Endodermal cell (in vitro differentiated cells): ENCODE measurements at regions not wholly inside any gene's neighbourhood (a gene's known extent, or its start where the extent isn't known, plus 50 kb on each side); places are given as distances from the start of the nearest gene placed in this dataset.

ENCODE experiments used
- DNase-seq: peaks from one replicate; pipeline ENCODE4 v3.0.0-alpha.2; 2017
- H3K27ac ChIP-seq: 2 replicates; pipeline ENCODE4 v1.5.1; 2013; ENCODE audit warnings: mild to moderate bottlenecking, low read depth, low read length, moderate library complexity
- H3K27me3 ChIP-seq: 2 replicates; pipeline ENCODE4 v1.6.1; 2013; ENCODE audit warnings: mild to moderate bottlenecking, low read length, moderate library complexity; ENCODE audit not compliant: insufficient read depth, control insufficient read depth, poor library complexity, severe bottlenecking
- H3K36me3 ChIP-seq: 2 replicates; pipeline ENCODE4 v1.7.0; 2013; ENCODE audit warnings: mild to moderate bottlenecking, low read length, moderate library complexity; ENCODE audit not compliant: control insufficient read depth, insufficient read depth
- H3K4me1 ChIP-seq: one replicate; pipeline ENCODE4 v1.7.0; 2013; ENCODE audit warnings: low read length; ENCODE audit not compliant: control insufficient read depth, insufficient read depth
- H3K4me3 ChIP-seq: 2 replicates; pipeline ENCODE4 v1.5.1; 2013; ENCODE audit warnings: mild to moderate bottlenecking, low read length, moderate library complexity
- H3K9ac ChIP-seq: 2 replicates; pipeline ENCODE4 v1.6.1; 2013; ENCODE audit warnings: mild to moderate bottlenecking, low read length, moderate library complexity; ENCODE audit not compliant: poor library complexity, severe bottlenecking; ENCODE audit errors: extremely low read depth
- H3K9me3 ChIP-seq: 2 replicates; pipeline ENCODE4 v1.6.1; 2013; ENCODE audit warnings: mild to moderate bottlenecking, low read length, moderate library complexity; ENCODE audit not compliant: control insufficient read depth
- H3K27ac Mint-ChIP-seq: 2 replicates; pipeline ENCODE4 v1.8.0; 2020; ENCODE audit warnings: mixed read lengths
- H3K27me3 Mint-ChIP-seq: 2 replicates; pipeline ENCODE4 v1.8.0; 2021; ENCODE audit warnings: mild to moderate bottlenecking, mixed read lengths; ENCODE audit not compliant: insufficient read depth
- H3K36me3 Mint-ChIP-seq: 2 replicates; pipeline ENCODE4 v1.8.0; 2020; ENCODE audit warnings: low read depth, mixed read lengths
- H3K4me1 Mint-ChIP-seq: 2 replicates; pipeline ENCODE4 v1.8.0; 2020; ENCODE audit warnings: mixed read lengths
- H3K4me3 Mint-ChIP-seq: 2 replicates; pipeline ENCODE4 v1.8.0; 2020; ENCODE audit warnings: mild to moderate bottlenecking, moderate library complexity, mixed read lengths
- H3K9me3 Mint-ChIP-seq: 2 replicates; pipeline ENCODE4 v1.8.0; 2020; ENCODE audit warnings: mild to moderate bottlenecking, mixed read lengths
- WGBS, 2 experiments: methylation state at CpG; one replicate each; pipeline versions ENCODE4 v1.1.5 to v1.1.7; 2013; ENCODE audit warnings: missing lambda C conversion rate in 2 of 2, mixed read lengths in 1 of 2; ENCODE audit not compliant: insufficient coverage in 1 of 2, insufficient read length in 1 of 2; 5-methylcytosine and 5-hydroxymethylcytosine counted together
- TF ChIP-seq, protein P1 (sequence below): fragments of 200-600 bp; sonication (generic); conservative IDR thresholded peaks from 2 replicates; pipeline ENCODE4 v1.5.0; 2021; ENCODE audit warnings: antibody characterized with exemption, mild to moderate bottlenecking

DNA sequence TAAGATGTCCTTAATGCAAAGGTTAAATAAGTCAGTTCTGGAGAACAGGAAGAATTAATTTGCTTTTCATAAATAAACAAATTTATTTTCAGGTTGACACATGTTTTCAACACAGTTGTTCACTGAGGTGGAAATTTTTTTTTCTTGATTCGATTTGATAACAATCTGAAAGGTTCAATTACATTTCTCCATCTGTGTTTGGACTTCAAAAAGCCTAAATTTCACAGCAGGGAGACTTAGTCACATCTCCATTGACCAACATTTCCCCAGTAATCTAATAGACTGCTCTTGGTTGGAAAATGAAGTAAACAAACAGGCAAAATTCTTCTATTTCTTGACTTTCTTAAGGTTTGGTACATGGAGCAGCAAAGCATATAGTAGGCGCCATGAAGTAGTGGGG, 134.9 kb upstream of the CPNE8 start:
- H3K4me1 Mint-ChIP-seq, result peaks cover 17% of the 10 kb centered on the region
- peaks cover 9% of the 10 kb centered on the region for H3K27me3 ChIP-seq
- H3K27me3 Mint-ChIP-seq, result no peaks in the 10 kb centered on the region
- H3K4me3 Mint-ChIP-seq, result no peak overlapping the region
- H3K36me3 Mint-ChIP-seq, result no peaks in the 10 kb centered on the region
- H3K9me3 ChIP-seq, result no peaks in the 10 kb centered on the region
- H3K9me3 Mint-ChIP-seq, result no peaks in the 10 kb centered on the region
- DNase-seq, result no peak
- H3K4me1 ChIP-seq, result peaks cover 11% of the 10 kb centered on the region
- no peak overlapping the region for H3K9ac ChIP-seq
- TF ChIP-seq, protein P1, sequence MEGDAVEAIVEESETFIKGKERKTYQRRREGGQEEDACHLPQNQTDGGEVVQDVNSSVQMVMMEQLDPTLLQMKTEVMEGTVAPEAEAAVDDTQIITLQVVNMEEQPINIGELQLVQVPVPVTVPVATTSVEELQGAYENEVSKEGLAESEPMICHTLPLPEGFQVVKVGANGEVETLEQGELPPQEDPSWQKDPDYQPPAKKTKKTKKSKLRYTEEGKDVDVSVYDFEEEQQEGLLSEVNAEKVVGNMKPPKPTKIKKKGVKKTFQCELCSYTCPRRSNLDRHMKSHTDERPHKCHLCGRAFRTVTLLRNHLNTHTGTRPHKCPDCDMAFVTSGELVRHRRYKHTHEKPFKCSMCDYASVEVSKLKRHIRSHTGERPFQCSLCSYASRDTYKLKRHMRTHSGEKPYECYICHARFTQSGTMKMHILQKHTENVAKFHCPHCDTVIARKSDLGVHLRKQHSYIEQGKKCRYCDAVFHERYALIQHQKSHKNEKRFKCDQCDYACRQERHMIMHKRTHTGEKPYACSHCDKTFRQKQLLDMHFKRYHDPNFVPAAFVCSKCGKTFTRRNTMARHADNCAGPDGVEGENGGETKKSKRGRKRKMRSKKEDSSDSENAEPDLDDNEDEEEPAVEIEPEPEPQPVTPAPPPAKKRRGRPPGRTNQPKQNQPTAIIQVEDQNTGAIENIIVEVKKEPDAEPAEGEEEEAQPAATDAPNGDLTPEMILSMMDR, result no peak
- 86 to 96% methylated on average over 1 to 2 of the region's 2 CpGs for WGBS, 2 experiments
- H3K4me3 ChIP-seq, result no peak overlapping the region
- no peak overlapping the region for H3K27ac ChIP-seq
- H3K27ac Mint-ChIP-seq, result no peak overlapping the region
- H3K36me3 ChIP-seq, result no peaks in the 10 kb centered on the region

- no peak overlapping the region for H3K4me3 ChIP-seq
- H3K4me1 ChIP-seq, result no peaks in the 10 kb centered on the region
- H3K27ac ChIP-seq, result no peak overlapping the region
- no peaks in the 10 kb centered on the region for H3K9me3 ChIP-seq
- Mint-ChIP-seq H3K27me3 (no peaks in the 10 kb centered on the region), H3K4me3 (no peak overlapping the region), H3K9me3 (no peaks in the 10 kb centered on the region), H3K36me3 (no peaks in the 10 kb centered on the region), H3K27ac (no peak overlapping the region), H3K4me1 (no peaks in the 10 kb centered on the region)
- H3K27me3 ChIP-seq, result peaks cover 7% of the 10 kb centered on the region
- no peaks in the 10 kb centered on the region for H3K36me3 ChIP-seq
- TF ChIP-seq, protein P1, result no peak
- WGBS, 2 experiments, result 100% methylated on average over 2 of the region's 2 CpGs
- DNase-seq, result no peak
- H3K9ac ChIP-seq, result no peak overlapping the region
These were observed 131.7 kb upstream of the CPNE8 start for GRCh38 chr12:39037115-39037514.

DNA sequence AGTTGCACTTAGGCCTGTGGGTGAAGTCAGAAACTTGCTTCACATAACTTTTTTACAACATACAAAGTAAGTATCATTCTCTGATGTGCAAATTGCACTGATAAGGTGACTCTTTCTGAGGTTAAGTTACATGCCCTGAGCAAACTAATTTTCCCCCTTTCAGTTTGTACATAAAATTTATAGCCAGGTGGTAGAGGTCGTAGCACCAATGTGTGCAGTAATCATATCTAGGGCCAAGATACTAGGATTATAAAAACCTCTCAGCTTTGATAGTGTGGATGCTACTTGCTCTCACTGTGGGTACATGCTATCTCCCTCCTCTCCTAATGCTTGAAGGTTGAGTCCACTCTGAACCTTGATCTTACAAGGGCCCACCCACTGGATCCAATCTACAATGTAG, 130.7 kb upstream of the CPNE8 start:
- H3K4me3 ChIP-seq, result no peak overlapping the region
- Mint-ChIP-seq H3K27ac (no peak overlapping the region), H3K4me3 (no peak overlapping the region), H3K27me3 (no peaks in the 10 kb centered on the region), H3K4me1 (peaks cover 5% of the 10 kb centered on the region), H3K36me3 (no peaks in the 10 kb centered on the region), H3K9me3 (no peaks in the 10 kb centered on the region)
- H3K9ac ChIP-seq, result no peak overlapping the region
- TF ChIP-seq, protein P1, result no peak
- no peaks in the 10 kb centered on the region for H3K27me3 ChIP-seq
- no peaks in the 10 kb centered on the region for H3K9me3 ChIP-seq
- H3K4me1 ChIP-seq, result no peaks in the 10 kb centered on the region
- no peak overlapping the region for H3K27ac ChIP-seq
- no peak for DNase-seq
- H3K36me3 ChIP-seq, result no peaks in the 10 kb centered on the region
- WGBS, 2 experiments, result 86 to 90% methylated on average over 1 of the region's 1 CpG
